ENCODE measurements at regions not wholly inside any gene's neighbourhood (a gene's known extent, or its start where the extent isn't known, plus 50 kb on each side); places are given as distances from the start of the nearest gene placed in this dataset.

- TF ChIP-seq CTCF (IDR thresholded peaks at IDR 0.05) (no peak), POLR2A (IDR thresholded peaks at IDR 0.05) (no peak)
These were observed 397.0 kb downstream of the GBE1 start for GRCh38 chr3:81364411-81364810.

All from Peyer's patch (tissue), 4 donors.